Spleen (tissue), 7 donors: ENCODE measurements at regions not wholly inside any gene's neighbourhood (a gene's known extent, or its start where the extent isn't known, plus 50 kb on each side); places are given as distances from the start of the nearest gene placed in this dataset.

Source experiments
- POLR2A ChIP-seq, 3 donors: fragments of 450-650 bp; IDR thresholded peaks; one replicate each; pipeline ENCODE4 v1.5.1; 2017; ENCODE audit warnings: antibody characterized with exemption in 3 of 3, mild to moderate bottlenecking in 1 of 3
- POLR2AphosphoS5 ChIP-seq, 3 donors: sonication (generic); formaldehyde crosslinking; IDR thresholded peaks; one replicate each; pipeline ENCODE4 v1.5.1; 2017; ENCODE audit warnings: antibody characterized with exemption in 3 of 3
- TF ChIP-seq, protein P1 (sequence below), 11 experiments: fragments of 200-600 bp in 7 of 11; fragments of 450-650 bp in 4 of 11; sonication (generic) in 4 of 11; IDR thresholded peaks in 8 of 11; conservative IDR thresholded peaks in 3 of 11; 1 replicate in 7 of 11; 2 replicates in 4 of 11; pipeline versions ENCODE4 v1.4.0 to v1.8.0; 2016 to 2021; ENCODE audit warnings: antibody characterized with exemption in 11 of 11, inconsistent platforms in 4 of 11, mild to moderate bottlenecking in 1 of 11
- donor health status: DM: no; HTN: no; CAD: no; lungs with moderate emphysema.
- donor health status: DM: no; HTN: no; CAD: no.
- donor health status: DM: no; HTN: no; CAD: no.

DNA sequence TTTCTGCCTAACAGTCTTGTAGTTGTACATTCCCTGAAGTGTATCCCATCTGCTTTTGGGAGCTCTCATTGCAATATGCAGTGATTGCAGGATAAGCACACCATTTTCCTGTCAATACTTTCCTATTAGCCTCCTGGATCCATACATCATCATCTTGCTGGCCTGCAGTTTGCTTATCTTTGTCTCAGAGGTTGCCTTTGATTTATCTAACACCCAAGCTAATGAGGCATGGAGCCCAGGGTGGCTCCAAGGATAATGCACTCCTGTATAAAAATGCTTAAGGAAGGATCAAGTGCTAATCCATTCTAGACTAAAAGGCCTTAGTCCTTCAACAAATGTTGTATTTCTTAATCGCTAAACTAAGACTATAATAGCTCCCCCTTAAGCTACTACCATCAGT is 161.6 kb upstream of the OBI1 start:
- no peak for TF ChIP-seq POLR2A (IDR thresholded peaks at IDR 0.05)
- TF ChIP-seq, protein P1, sequence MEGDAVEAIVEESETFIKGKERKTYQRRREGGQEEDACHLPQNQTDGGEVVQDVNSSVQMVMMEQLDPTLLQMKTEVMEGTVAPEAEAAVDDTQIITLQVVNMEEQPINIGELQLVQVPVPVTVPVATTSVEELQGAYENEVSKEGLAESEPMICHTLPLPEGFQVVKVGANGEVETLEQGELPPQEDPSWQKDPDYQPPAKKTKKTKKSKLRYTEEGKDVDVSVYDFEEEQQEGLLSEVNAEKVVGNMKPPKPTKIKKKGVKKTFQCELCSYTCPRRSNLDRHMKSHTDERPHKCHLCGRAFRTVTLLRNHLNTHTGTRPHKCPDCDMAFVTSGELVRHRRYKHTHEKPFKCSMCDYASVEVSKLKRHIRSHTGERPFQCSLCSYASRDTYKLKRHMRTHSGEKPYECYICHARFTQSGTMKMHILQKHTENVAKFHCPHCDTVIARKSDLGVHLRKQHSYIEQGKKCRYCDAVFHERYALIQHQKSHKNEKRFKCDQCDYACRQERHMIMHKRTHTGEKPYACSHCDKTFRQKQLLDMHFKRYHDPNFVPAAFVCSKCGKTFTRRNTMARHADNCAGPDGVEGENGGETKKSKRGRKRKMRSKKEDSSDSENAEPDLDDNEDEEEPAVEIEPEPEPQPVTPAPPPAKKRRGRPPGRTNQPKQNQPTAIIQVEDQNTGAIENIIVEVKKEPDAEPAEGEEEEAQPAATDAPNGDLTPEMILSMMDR (IDR thresholded peaks at IDR 0.05 in 8 of 11, conservative IDR thresholded peaks at IDR 0.05 in 3 of 11): no peak
- TF ChIP-seq POLR2AphosphoS5 (IDR thresholded peaks at IDR 0.05): no peak
